SK-N-SH (cell line): ENCODE measurements at regions not wholly inside any gene's neighbourhood (a gene's known extent, or its start where the extent isn't known, plus 50 kb on each side); places are given as distances from the start of the nearest gene placed in this dataset.

Source experiments
- CHD2 ChIP-seq: fragments of 150-350 bp; IDR thresholded peaks from 2 replicates; pipeline ENCODE4 v1.6.1; 2018; ENCODE audit warnings: low read length; ENCODE audit not compliant: partially characterized antibody
- CTCF ChIP-seq: fragments of 200-600 bp; sonication (generic); IDR thresholded peaks from 2 replicates; pipeline ENCODE4 v1.6.1; 2017; ENCODE audit warnings: antibody characterized with exemption, mild to moderate bottlenecking, moderate library complexity
- EZH2phosphoT487 ChIP-seq: fragments of 200-600 bp; sonication (generic); IDR thresholded peaks from 2 replicates; pipeline ENCODE4 v1.6.1; 2017; ENCODE audit warnings: low read depth, mixed run types, mild to moderate bottlenecking, antibody characterized with exemption, moderate library complexity, borderline replicate concordance
- GABPA ChIP-seq: IDR thresholded peaks from 2 replicates; pipeline ENCODE4 v1.4.0; 2012; ENCODE audit warnings: low read depth, mild to moderate bottlenecking
- MAX ChIP-seq: IDR thresholded peaks from 2 replicates; pipeline ENCODE4 v1.4.0; 2012; ENCODE audit warnings: low read depth
- POLR2AphosphoS5 ChIP-seq: IDR thresholded peaks from 2 replicates; pipeline ENCODE4 v1.6.1; 2012; ENCODE audit warnings: low read depth, low read length
- REST ChIP-seq: IDR thresholded peaks from 2 replicates; pipeline ENCODE4 v1.6.1; 2012; ENCODE audit warnings: mild to moderate bottlenecking, low read depth, low read length, moderate library complexity
- SMC3 ChIP-seq: IDR thresholded peaks from 2 replicates; pipeline ENCODE4 v1.6.1; 2012; ENCODE audit warnings: low read depth, low read length, improper control_type of control experiment
- TEAD4 ChIP-seq: IDR thresholded peaks from 2 replicates; pipeline ENCODE4 v1.4.0; 2012; ENCODE audit warnings: mild to moderate bottlenecking, borderline replicate concordance; ENCODE audit not compliant: insufficient read depth
- USF2 ChIP-seq: fragments of 150-350 bp; IDR thresholded peaks from 2 replicates; pipeline ENCODE4 v1.6.1; 2017; ENCODE audit warnings: antibody characterized with exemption, low read length, low read depth, borderline replicate concordance

GRCh38 chr12:24293549-24293948, 344.1 kb upstream of the SOX5 start:
- TF ChIP-seq CTCF (no peak), SMC3 (no peak), GABPA (no peak), CHD2 (no peak), EZH2phosphoT487 (no peak), USF2 (no peak), TEAD4 (no peak), REST (no peak), MAX (no peak), POLR2AphosphoS5 (no peak)
